ENCODE measurements at regions not wholly inside any gene's neighbourhood (a gene's known extent, or its start where the extent isn't known, plus 50 kb on each side); places are given as distances from the start of the nearest gene placed in this dataset.

- no peak for TF ChIP-seq CTCF (conservative IDR thresholded peaks at IDR 0.05)
- Mint-ChIP-seq H3K27ac (ENCODE audit: unreplicated experiment) (peak overlapping the region; percentile 65), H3K4me1 (peaks cover 40% of the 10 kb centered on the region), H3K36me3 (ENCODE audit: low read depth) (peaks cover 4% of the 10 kb centered on the region), H3K9me3 (peaks cover 8% of the 10 kb centered on the region), H3K27me3 (ENCODE audit: low read depth) (no peaks in the 10 kb centered on the region), H3K4me3 (no peak overlapping the region)
- no peak for DNase-seq (ENCODE audit: low read depth, low spot score)
These were observed 235.6 kb upstream of the FMN2 start for GRCh38 chr1:239856067-239856466.

- H3K4me1 Mint-ChIP-seq: peaks cover 40% of the 10 kb centered on the region
- H3K27ac Mint-ChIP-seq (ENCODE audit: unreplicated experiment): no peak overlapping the region
- no peaks in the 10 kb centered on the region for H3K27me3 Mint-ChIP-seq (ENCODE audit: low read depth)
- no peak overlapping the region for H3K4me3 Mint-ChIP-seq
- H3K9me3 Mint-ChIP-seq: peaks cover 8% of the 10 kb centered on the region
- no peak for TF ChIP-seq CTCF (conservative IDR thresholded peaks at IDR 0.05)
- H3K36me3 Mint-ChIP-seq (ENCODE audit: low read depth): peaks cover 4% of the 10 kb centered on the region
- no peak for DNase-seq (ENCODE audit: low read depth, low spot score)
These were observed 234.8 kb upstream of the FMN2 start for GRCh38 chr1:239856924-239857323.

GRCh38 chr1:239858057-239858456 is 233.6 kb upstream of the FMN2 start:
- no peak for DNase-seq (ENCODE audit: low read depth, low spot score)
- Mint-ChIP-seq H3K4me1 (peaks cover 40% of the 10 kb centered on the region), H3K36me3 (ENCODE audit: low read depth) (peaks cover 4% of the 10 kb centered on the region), H3K9me3 (peaks cover 8% of the 10 kb centered on the region), H3K27ac (ENCODE audit: unreplicated experiment) (peak overlapping the region; percentile 7), H3K4me3 (no peak overlapping the region), H3K27me3 (ENCODE audit: low read depth) (no peaks in the 10 kb centered on the region)
- no peak for TF ChIP-seq CTCF (conservative IDR thresholded peaks at IDR 0.05)

- no peak overlapping the region for H3K4me3 Mint-ChIP-seq
These were observed 233.2 kb upstream of the FMN2 start for GRCh38 chr1:239858529-239858928.

GRCh38 chr1:239861985-239862384 is 229.7 kb upstream of the FMN2 start:
- Mint-ChIP-seq H3K27ac (ENCODE audit: unreplicated experiment) (no peak overlapping the region), H3K4me1 (peaks cover 19% of the 10 kb centered on the region), H3K4me3 (no peak overlapping the region), H3K27me3 (ENCODE audit: low read depth) (no peaks in the 10 kb centered on the region), H3K9me3 (peaks cover 2% of the 10 kb centered on the region), H3K36me3 (ENCODE audit: low read depth) (peaks cover 3% of the 10 kb centered on the region)
- TF ChIP-seq CTCF (conservative IDR thresholded peaks at IDR 0.05): no peak
- no peak for DNase-seq (ENCODE audit: low read depth, low spot score)

More at GRCh38 chr1:239858529-239858928, 233.2 kb upstream of the FMN2 start:
- H3K9me3 Mint-ChIP-seq: peaks cover 8% of the 10 kb centered on the region
- peaks cover 40% of the 10 kb centered on the region for H3K4me1 Mint-ChIP-seq
- no peak for TF ChIP-seq CTCF (conservative IDR thresholded peaks at IDR 0.05)
- peak overlapping the region; percentile 7 for H3K27ac Mint-ChIP-seq (ENCODE audit: unreplicated experiment)
- no peaks in the 10 kb centered on the region for H3K27me3 Mint-ChIP-seq (ENCODE audit: low read depth)
- H3K36me3 Mint-ChIP-seq (ENCODE audit: low read depth): peaks cover 7% of the 10 kb centered on the region
- no peak for DNase-seq (ENCODE audit: low read depth, low spot score)
